GM18526 (cell line): ENCODE measurements at regions not wholly inside any gene's neighbourhood (a gene's known extent, or its start where the extent isn't known, plus 50 kb on each side); places are given as distances from the start of the nearest gene placed in this dataset.

Experiments used
- POLR2A ChIP-seq: IDR thresholded peaks from 3 replicates; pipeline ENCODE4 v1.6.1; 2011; ENCODE audit not compliant: insufficient read length; ENCODE audit errors: extremely low read depth

GRCh38 chr1:228885845-228886244, 150.6 kb downstream of the RHOU start:
- no peak for TF ChIP-seq POLR2A

GRCh38 chr1:228887101-228887500, 151.8 kb downstream of the RHOU start:
- TF ChIP-seq POLR2A = no peak

GRCh38 chr1:228887960-228888359, 152.7 kb downstream of the RHOU start:
- no peak for TF ChIP-seq POLR2A

GRCh38 chr1:228889289-228889688, 154.0 kb downstream of the RHOU start:
- TF ChIP-seq POLR2A = no peak

GRCh38 chr1:228891272-228892034, 156.2 kb downstream of the RHOU start:
- no peak for TF ChIP-seq POLR2A

GRCh38 chr1:228894442-228894989, 159.2 kb downstream of the RHOU start:
- TF ChIP-seq POLR2A = no peak

GRCh38 chr1:228897901-228898300, 162.6 kb downstream of the RHOU start:
- TF ChIP-seq POLR2A = no peak

- TF ChIP-seq POLR2A = no peak
Measured at GRCh38 chr1:228898582-228898992, 163.3 kb downstream of the RHOU start.

GRCh38 chr1:228899421-228899956, 164.2 kb downstream of the RHOU start:
- TF ChIP-seq POLR2A = no peak

GRCh38 chr1:228900099-228900885, 165.0 kb downstream of the RHOU start:
- no peak for TF ChIP-seq POLR2A

GRCh38 chr1:228900886-228901392, 165.7 kb downstream of the RHOU start:
- TF ChIP-seq POLR2A = no peak

GRCh38 chr1:228901936-228902681, 166.8 kb downstream of the RHOU start:
- TF ChIP-seq POLR2A = no peak

GRCh38 chr1:228902781-228903433, 167.6 kb downstream of the RHOU start:
- no peak for TF ChIP-seq POLR2A

- TF ChIP-seq POLR2A = no peak
Measured at GRCh38 chr1:228903434-228904071, 168.3 kb downstream of the RHOU start.
